IPS-18c (cell line): ENCODE measurements at regions not wholly inside any gene's neighbourhood (a gene's known extent, or its start where the extent isn't known, plus 50 kb on each side); places are given as distances from the start of the nearest gene placed in this dataset.
"Not testable (repeated sequence)": the region's sequence is repeated elsewhere in the genome, so short reads cannot be mapped to it uniquely, and the experiment has no call there.

Source experiments
- H3K4me3 ChIP-seq: 2 replicates; pipeline ENCODE4 v1.7.0; 2013; ENCODE audit warnings: low read depth, mild to moderate bottlenecking, low read length, moderate library complexity; ENCODE audit not compliant: insufficient read depth
- H3K9me3 ChIP-seq: one replicate; pipeline ENCODE4 v1.6.1; 2013; ENCODE audit warnings: mild to moderate bottlenecking, low read length, moderate library complexity; ENCODE audit not compliant: control insufficient read depth, insufficient read depth

DNA sequence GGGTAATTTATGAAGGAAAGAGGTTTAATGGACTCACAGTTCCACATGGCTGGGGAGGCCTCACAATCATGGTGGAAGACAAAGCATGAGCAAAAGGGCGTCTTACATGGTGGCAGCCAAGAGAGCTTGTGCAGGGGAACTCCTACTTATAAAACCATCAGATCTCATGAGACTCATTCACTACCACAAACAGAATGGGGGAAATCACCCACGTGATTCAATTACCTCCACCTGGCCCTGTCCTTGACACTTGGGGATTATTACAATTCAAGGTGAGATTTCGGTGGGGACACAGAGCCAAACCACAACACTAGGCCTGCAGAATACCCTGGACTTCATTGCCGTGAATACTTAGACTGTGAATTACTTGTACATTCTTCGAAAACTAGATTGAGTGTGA lies 431.7 kb upstream of the TENM3 start:
- not testable (repeated sequence) for H3K4me3 ChIP-seq, H3K9me3 ChIP-seq

DNA sequence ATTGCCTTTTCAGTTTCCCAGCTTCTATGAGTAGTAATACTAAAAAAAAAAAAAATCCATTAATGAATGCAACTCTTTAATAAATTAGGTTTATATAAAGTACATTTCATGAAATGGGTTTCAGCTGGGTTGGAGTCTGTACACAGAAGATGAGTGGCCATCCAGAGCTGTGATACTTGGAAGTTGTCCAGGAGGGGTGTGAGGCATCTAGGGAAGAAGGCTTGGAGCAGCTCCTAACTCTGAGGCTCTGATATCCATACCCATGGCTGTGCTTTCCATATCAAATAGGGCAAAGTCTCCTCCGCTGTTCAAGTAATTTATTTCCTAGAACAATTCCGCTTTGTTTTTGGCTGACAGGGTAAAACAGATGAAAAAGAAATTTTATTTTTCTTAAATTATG lies 423.3 kb upstream of the TENM3 start:
- H3K4me3 ChIP-seq, result no peak overlapping the region
- peaks cover 8% of the 10 kb centered on the region for H3K9me3 ChIP-seq

DNA sequence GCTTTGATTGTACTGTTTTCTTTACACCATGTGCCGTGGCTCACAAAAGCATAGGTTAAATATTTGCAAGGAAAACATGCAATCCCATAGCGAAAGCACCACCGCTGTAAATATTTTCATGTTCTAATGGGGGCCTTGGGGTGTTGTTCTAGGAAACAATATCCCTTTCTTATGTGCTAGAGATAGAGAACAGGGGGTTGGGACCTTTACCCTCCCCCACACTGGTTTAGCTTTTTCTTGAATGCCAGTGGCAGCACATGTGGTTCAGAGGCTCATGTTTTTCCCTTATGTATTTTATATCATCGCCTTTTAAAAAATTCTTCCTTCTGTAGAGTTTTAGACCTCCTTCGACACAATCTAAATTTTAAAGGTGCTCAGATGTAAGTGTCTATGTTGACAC lies 422.6 kb upstream of the TENM3 start:
- Histone ChIP-seq H3K9me3 (peaks cover 8% of the 10 kb centered on the region), H3K4me3 (no peak overlapping the region)

GRCh38 chr4:181821039-181822004 lies 421.9 kb upstream of the TENM3 start:
- Histone ChIP-seq H3K9me3 (peaks cover 8% of the 10 kb centered on the region), H3K4me3 (no peak overlapping the region)

DNA sequence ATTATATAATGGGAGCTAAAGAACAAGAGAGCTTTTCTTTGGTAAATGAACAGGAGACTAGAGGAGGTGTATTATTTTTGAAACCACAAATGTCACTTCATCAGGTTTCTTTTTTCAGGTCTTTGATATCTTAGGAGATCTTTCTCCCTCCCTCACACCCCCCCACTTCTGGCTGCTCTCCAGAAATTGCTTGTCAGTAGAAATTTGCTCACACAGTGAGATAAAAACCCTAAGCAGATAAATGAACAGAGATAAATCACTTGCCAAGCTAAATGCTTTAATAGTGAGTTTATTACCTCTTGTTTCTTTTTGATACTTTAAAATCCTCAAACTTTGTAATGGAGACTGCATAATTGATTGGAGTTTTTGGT lies 421.2 kb upstream of the TENM3 start:
- Histone ChIP-seq H3K4me3 (no peak overlapping the region), H3K9me3 (peaks cover 8% of the 10 kb centered on the region)

- peaks cover 5% of the 10 kb centered on the region for H3K9me3 ChIP-seq
- H3K4me3 ChIP-seq, result no peak overlapping the region
These were observed 420.0 kb upstream of the TENM3 start for GRCh38 chr4:181823183-181823582.

GRCh38 chr4:181823645-181824044 lies 419.6 kb upstream of the TENM3 start:
- H3K4me3 ChIP-seq, result no peak overlapping the region
- peaks cover 5% of the 10 kb centered on the region for H3K9me3 ChIP-seq

DNA sequence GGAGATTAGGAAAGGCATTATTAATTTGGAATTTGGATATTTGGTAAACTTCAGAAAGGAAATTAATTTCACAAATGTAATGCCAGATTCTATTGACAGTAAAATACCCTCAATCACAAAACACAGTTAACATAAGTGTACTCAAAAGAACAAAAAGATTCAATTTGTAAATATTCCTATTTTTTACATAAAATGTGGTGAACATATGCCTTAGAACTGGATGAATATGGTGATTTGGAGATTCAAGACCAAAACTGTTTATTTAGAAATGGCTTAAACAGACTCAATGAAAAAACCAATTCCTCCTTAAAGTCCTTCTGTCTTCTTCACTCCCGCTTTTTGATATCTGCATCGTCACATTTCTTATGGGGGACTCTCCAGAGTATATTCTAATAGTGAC lies 417.6 kb upstream of the TENM3 start:
- H3K4me3 ChIP-seq, result no peak overlapping the region
- no peaks in the 10 kb centered on the region for H3K9me3 ChIP-seq

GRCh38 chr4:181827246-181827645 lies 416.0 kb upstream of the TENM3 start:
- Histone ChIP-seq H3K9me3 (no peaks in the 10 kb centered on the region), H3K4me3 (no peak overlapping the region)

- Histone ChIP-seq H3K9me3 (no peaks in the 10 kb centered on the region), H3K4me3 (no peak overlapping the region)
These were observed 412.7 kb upstream of the TENM3 start for GRCh38 chr4:181830404-181831035.

DNA sequence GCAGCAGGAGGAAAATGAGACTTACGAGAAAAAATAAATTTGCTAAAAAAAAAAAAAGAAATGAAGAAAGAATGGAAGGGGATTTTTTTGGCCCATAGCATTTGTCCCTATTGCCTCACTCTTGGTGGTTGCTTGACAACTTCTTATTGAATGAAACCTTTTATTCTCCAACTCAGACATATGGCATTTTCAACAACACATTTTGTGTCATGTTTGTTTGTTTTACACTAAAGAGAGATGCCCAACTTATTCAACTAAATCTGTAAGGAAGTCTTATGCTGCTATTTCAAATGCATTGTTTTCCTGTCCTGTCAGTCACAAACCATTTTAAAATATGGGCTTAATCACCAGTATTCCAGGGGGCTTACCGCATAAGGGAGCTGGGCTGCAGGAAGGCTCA lies 409.1 kb upstream of the TENM3 start:
- Histone ChIP-seq H3K9me3 (no peaks in the 10 kb centered on the region), H3K4me3 (no peak overlapping the region)

GRCh38 chr4:181835348-181835747 lies 407.9 kb upstream of the TENM3 start:
- Histone ChIP-seq H3K9me3 (no peaks in the 10 kb centered on the region), H3K4me3 (no peak overlapping the region)

GRCh38 chr4:181838253-181838652 lies 404.9 kb upstream of the TENM3 start:
- no peak overlapping the region for H3K4me3 ChIP-seq
- no peaks in the 10 kb centered on the region for H3K9me3 ChIP-seq

- H3K9me3 ChIP-seq, H3K4me3 ChIP-seq: not testable (repeated sequence)
These were observed 399.4 kb upstream of the TENM3 start for GRCh38 chr4:181843797-181844196.

DNA sequence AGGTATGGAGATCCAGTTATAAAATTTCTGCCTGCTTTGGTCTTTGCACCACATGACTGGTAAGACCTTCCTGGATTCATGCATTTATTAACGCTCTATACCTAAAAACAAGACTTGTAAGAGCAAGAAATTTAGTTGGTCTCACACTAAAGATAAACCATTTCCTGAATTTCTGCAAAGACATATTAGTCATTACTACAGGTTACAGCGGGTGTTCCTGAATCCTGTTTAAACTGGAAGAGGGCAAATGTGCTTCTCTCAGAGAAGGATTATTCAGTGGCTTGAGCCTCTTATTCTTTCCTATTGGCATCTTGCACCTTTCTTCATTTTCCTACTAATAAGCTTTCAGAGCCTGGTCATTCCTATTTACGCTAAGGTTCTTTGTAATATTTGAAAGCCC lies 397.6 kb upstream of the TENM3 start:
- no peaks in the 10 kb centered on the region for H3K9me3 ChIP-seq
- H3K4me3 ChIP-seq, result no peak overlapping the region

GRCh38 chr4:181846934-181847333 lies 396.3 kb upstream of the TENM3 start:
- Histone ChIP-seq H3K4me3 (no peak overlapping the region), H3K9me3 (no peaks in the 10 kb centered on the region)

DNA sequence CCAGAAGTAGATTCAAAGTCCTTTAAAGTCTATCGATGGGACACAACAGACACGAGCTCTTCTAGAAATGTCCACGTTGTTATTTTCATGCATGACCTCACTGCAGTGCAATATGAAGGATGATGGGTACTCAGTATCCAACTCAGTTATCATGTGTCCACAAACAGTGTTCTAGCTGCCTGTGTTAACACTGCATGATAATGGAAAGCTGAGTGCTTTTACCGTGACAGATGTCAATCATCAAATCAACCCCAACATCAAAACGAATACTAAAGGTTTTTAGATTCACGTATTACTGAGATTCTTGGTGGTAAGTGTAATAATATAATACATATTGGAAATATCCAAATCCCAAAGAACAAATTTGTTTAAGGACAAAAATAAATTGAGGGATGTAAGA lies 394.8 kb upstream of the TENM3 start:
- no peak overlapping the region for H3K4me3 ChIP-seq
- H3K9me3 ChIP-seq, result no peaks in the 10 kb centered on the region

- H3K9me3 ChIP-seq, result no peaks in the 10 kb centered on the region
These were observed 393.7 kb upstream of the TENM3 start for GRCh38 chr4:181849472-181849871.

More at GRCh38 chr4:181849472-181849871, 393.7 kb upstream of the TENM3 start:
- H3K4me3 ChIP-seq, result no peak overlapping the region
